PFSK-1 (cell line): ENCODE measurements at regions not wholly inside any gene's neighbourhood (a gene's known extent, or its start where the extent isn't known, plus 50 kb on each side); places are given as distances from the start of the nearest gene placed in this dataset.

Experiments used
- POLR2AphosphoS5 ChIP-seq: IDR thresholded peaks from 2 replicates; pipeline ENCODE4 v1.6.1; 2012; ENCODE audit warnings: low read depth, mild to moderate bottlenecking, control low read depth, low read length, moderate library complexity
- REST ChIP-seq, 2 experiments: IDR thresholded peaks; 2 replicates each; pipeline versions ENCODE4 v1.6.1 to v1.8.0; 2011 to 2012; ENCODE audit warnings: low read depth in 2 of 2, low read length in 2 of 2, control low read depth in 1 of 2, inconsistent platforms in 1 of 2, mild to moderate bottlenecking in 1 of 2, moderate library complexity in 1 of 2; ENCODE audit not compliant: insufficient read depth in 1 of 2

GRCh38 chr2:129709956-129710598 is 269.4 kb upstream of the RAB6C start:
- no peak for TF ChIP-seq POLR2AphosphoS5
- no peak for TF ChIP-seq REST (IDR thresholded peaks at IDR 0.05; ENCODE audit: insufficient read depth in 1 of 2, low read depth in 2 of 2, low read length in 2 of 2)
